Neural cell (in vitro differentiated cells): ENCODE measurements at regions not wholly inside any gene's neighbourhood (a gene's known extent, or its start where the extent isn't known, plus 50 kb on each side); places are given as distances from the start of the nearest gene placed in this dataset.

Source experiments
- H2AFZ ChIP-seq: fragments of 200-600, 300-800 bp; sonication (generic), shearing (Covaris generic); 2 replicates; pipeline ENCODE4 v1.6.0; 2014; ENCODE audit warnings: low read depth, mild to moderate bottlenecking, antibody characterized with exemption, low read length, moderate library complexity
- H3F3A ChIP-seq: fragments of 200-600 bp; shearing (Covaris generic); 2 replicates; pipeline ENCODE4 v1.6.1; 2016; ENCODE audit warnings: mild to moderate bottlenecking, moderate library complexity, mixed read lengths, antibody characterized with exemption, low read length; ENCODE audit not compliant: insufficient read depth, poor library complexity, severe bottlenecking
- H3K27ac ChIP-seq: fragments of 200-600, 300-800 bp; sonication (generic), shearing (Covaris generic); 2 replicates; pipeline ENCODE4 v1.5.1; 2014; ENCODE audit warnings: mild to moderate bottlenecking, low read length, moderate library complexity
- H3K27me3 ChIP-seq: fragments of 300-800, 200-600 bp; sonication (generic), shearing (Covaris generic); 2 replicates; pipeline ENCODE4 v1.6.0; 2014; ENCODE audit warnings: mild to moderate bottlenecking, low read depth, low read length, moderate library complexity; ENCODE audit not compliant: insufficient read depth
- H3K36me3 ChIP-seq: fragments of 300-800, 200-600 bp; sonication (generic), shearing (Covaris generic); 2 replicates; pipeline ENCODE4 v1.5.1; 2014; ENCODE audit warnings: mild to moderate bottlenecking, antibody characterized with exemption, low read length, moderate library complexity; ENCODE audit not compliant: insufficient read depth
- H3K4me2 ChIP-seq: fragments of 300-800, 200-600 bp; sonication (generic), shearing (Covaris generic); 2 replicates; pipeline ENCODE4 v1.6.0; 2014; ENCODE audit warnings: mild to moderate bottlenecking, low read length
- H3K4me3 ChIP-seq: fragments of 300-800, 200-600 bp; sonication (generic), shearing (Covaris generic); 2 replicates; pipeline ENCODE4 v1.5.1; 2014; ENCODE audit warnings: mild to moderate bottlenecking, low read length, moderate library complexity
- H3K79me2 ChIP-seq: fragments of 200-600 bp; shearing (Covaris generic); replicated peaks from 2 replicates; pipeline ENCODE4 v1.6.0; 2014; ENCODE audit warnings: mild to moderate bottlenecking, low read length, moderate library complexity; ENCODE audit not compliant: insufficient read depth
- H3K9ac ChIP-seq: fragments of 300-800, 200-600 bp; sonication (generic), shearing (Covaris generic); 2 replicates; pipeline ENCODE4 v1.6.1; 2016; ENCODE audit warnings: mild to moderate bottlenecking, low read length, mixed read lengths
- H3K9me2 ChIP-seq: fragments of 200-600 bp; shearing (Covaris generic); 2 replicates; pipeline ENCODE4 v1.6.1; 2016; ENCODE audit warnings: mild to moderate bottlenecking, low read length, mixed read lengths; ENCODE audit not compliant: insufficient read depth
- H3K9me3 ChIP-seq: fragments of 200-600, 300-800 bp; sonication (generic), shearing (Covaris generic); 2 replicates; pipeline ENCODE4 v1.6.1; 2016; ENCODE audit warnings: mild to moderate bottlenecking, mixed run types, low read length, moderate library complexity, mixed read lengths
- H4K20me1 ChIP-seq: fragments of 200-600 bp; shearing (Covaris generic); 2 replicates; pipeline ENCODE4 v1.6.1; 2016; ENCODE audit warnings: mild to moderate bottlenecking, mixed run types; ENCODE audit not compliant: insufficient read depth
- CTCF ChIP-seq: fragments of 450-650 bp; IDR thresholded peaks from 2 replicates; pipeline ENCODE4 v1.5.1; 2014; ENCODE audit warnings: antibody characterized with exemption, mild to moderate bottlenecking, moderate library complexity; ENCODE audit not compliant: poor library complexity, severe bottlenecking
- EP300 ChIP-seq: fragments of 450-650 bp; conservative IDR thresholded peaks from 2 replicates; pipeline ENCODE4 v1.6.1; 2014; ENCODE audit warnings: antibody characterized with exemption, mild to moderate bottlenecking, moderate library complexity; ENCODE audit not compliant: poor library complexity, severe bottlenecking
- EZH2 ChIP-seq: fragments of 200-600, 300-800 bp; shearing (Covaris generic), sonication (generic); IDR thresholded peaks from 2 replicates; pipeline ENCODE4 v1.6.1; 2014; ENCODE audit warnings: antibody characterized with exemption, low read length, borderline replicate concordance, mild to moderate bottlenecking; ENCODE audit not compliant: insufficient read depth, poor library complexity, severe bottlenecking
- MXI1 ChIP-seq: fragments of 450-650 bp; conservative IDR thresholded peaks from 2 replicates; pipeline ENCODE4 v1.6.1; 2014; ENCODE audit warnings: antibody characterized with exemption, mild to moderate bottlenecking; ENCODE audit not compliant: poor library complexity, severe bottlenecking
- POLR2AphosphoS5 ChIP-seq: IDR thresholded peaks from 2 replicates; pipeline ENCODE4 v1.6.1; 2012
- RAD21 ChIP-seq: fragments of 450-650 bp; conservative IDR thresholded peaks from 2 replicates; pipeline ENCODE4 v1.6.1; 2014; ENCODE audit warnings: antibody characterized with exemption, mild to moderate bottlenecking, moderate library complexity
- SMC3 ChIP-seq: fragments of 450-650 bp; conservative IDR thresholded peaks from 2 replicates; pipeline ENCODE4 v1.6.1; 2014; ENCODE audit warnings: antibody characterized with exemption, mild to moderate bottlenecking, moderate library complexity; ENCODE audit not compliant: poor library complexity
- TAF1 ChIP-seq: IDR thresholded peaks from 2 replicates; pipeline ENCODE4 v1.6.1; 2012; ENCODE audit warnings: low read depth
- TF ChIP-seq, protein P1 (sequence below): IDR thresholded peaks from 2 replicates; pipeline ENCODE4 v1.6.1; 2012; ENCODE audit warnings: borderline replicate concordance

DNA sequence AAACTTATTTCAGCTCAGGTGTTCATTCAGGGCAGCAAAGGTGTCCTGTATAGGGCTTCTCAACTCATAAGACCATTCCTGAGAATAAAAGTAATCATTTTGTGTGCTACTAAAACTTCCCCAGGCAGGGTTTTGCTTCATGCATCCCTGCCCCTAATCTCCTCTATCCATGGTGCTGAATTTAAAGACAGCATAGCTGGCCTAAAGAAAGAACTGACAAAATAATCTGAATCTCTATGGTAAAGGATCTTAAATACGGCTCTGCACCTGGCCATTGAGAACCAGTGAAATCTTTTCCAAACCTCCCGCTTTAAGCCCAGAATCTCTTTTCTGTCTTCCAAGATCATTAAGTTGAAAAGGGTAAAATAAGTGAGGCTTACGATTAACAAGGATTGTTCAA lies 292.1 kb upstream of the KLHL29 start:
- Histone ChIP-seq H3K4me3 (no peak overlapping the region), H3K4me2 (no peak overlapping the region), H4K20me1 (no peaks in the 10 kb centered on the region), H3K9ac (no peak overlapping the region), H3K9me2 (no peaks in the 10 kb centered on the region), H2AFZ (no peak overlapping the region), H3K9me3 (no peaks in the 10 kb centered on the region), H3F3A (no peaks in the 10 kb centered on the region), H3K27ac (no peak overlapping the region), H3K27me3 (no peaks in the 10 kb centered on the region), H3K36me3 (no peaks in the 10 kb centered on the region), H3K79me2 (no peaks in the 10 kb centered on the region)
- TF ChIP-seq, protein P1, sequence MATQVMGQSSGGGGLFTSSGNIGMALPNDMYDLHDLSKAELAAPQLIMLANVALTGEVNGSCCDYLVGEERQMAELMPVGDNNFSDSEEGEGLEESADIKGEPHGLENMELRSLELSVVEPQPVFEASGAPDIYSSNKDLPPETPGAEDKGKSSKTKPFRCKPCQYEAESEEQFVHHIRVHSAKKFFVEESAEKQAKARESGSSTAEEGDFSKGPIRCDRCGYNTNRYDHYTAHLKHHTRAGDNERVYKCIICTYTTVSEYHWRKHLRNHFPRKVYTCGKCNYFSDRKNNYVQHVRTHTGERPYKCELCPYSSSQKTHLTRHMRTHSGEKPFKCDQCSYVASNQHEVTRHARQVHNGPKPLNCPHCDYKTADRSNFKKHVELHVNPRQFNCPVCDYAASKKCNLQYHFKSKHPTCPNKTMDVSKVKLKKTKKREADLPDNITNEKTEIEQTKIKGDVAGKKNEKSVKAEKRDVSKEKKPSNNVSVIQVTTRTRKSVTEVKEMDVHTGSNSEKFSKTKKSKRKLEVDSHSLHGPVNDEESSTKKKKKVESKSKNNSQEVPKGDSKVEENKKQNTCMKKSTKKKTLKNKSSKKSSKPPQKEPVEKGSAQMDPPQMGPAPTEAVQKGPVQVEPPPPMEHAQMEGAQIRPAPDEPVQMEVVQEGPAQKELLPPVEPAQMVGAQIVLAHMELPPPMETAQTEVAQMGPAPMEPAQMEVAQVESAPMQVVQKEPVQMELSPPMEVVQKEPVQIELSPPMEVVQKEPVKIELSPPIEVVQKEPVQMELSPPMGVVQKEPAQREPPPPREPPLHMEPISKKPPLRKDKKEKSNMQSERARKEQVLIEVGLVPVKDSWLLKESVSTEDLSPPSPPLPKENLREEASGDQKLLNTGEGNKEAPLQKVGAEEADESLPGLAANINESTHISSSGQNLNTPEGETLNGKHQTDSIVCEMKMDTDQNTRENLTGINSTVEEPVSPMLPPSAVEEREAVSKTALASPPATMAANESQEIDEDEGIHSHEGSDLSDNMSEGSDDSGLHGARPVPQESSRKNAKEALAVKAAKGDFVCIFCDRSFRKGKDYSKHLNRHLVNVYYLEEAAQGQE = peak; percentile 51
- no peak for TF ChIP-seq EP300

DNA sequence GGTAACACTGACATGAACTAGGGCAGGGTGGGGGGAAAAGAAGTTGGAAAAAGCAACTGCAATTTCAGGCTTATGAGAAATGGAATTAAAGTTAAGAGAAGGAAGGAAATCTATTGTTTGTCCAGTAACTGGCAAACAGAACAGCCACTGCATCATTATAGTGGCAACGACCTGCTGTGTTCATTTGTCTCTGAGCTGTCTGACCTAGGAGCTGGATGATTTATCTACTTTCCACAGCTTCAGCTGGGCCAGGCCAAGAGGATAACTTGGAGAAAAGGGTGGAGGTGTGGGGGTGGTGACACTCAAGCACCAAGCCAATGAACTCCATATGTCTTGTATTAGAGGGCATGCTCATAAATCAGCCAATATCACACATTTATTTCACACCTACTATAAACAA lies 291.5 kb upstream of the KLHL29 start:
- H2AFZ ChIP-seq = no peak overlapping the region
- H3K9me3 ChIP-seq = no peaks in the 10 kb centered on the region
- H3K36me3 ChIP-seq = no peaks in the 10 kb centered on the region
- H3K79me2 ChIP-seq = no peaks in the 10 kb centered on the region
- no peak overlapping the region for H3K9ac ChIP-seq
- no peaks in the 10 kb centered on the region for H3K9me2 ChIP-seq
- H3K27me3 ChIP-seq = no peaks in the 10 kb centered on the region
- TF ChIP-seq, protein P1 = no peak
- TF ChIP-seq EP300 (no peak), MXI1 (no peak), TAF1 (no peak), POLR2AphosphoS5 (no peak), SMC3 (no peak), EZH2 (no peak), CTCF (no peak), RAD21 (no peak)
- H4K20me1 ChIP-seq = no peaks in the 10 kb centered on the region
- H3K4me2 ChIP-seq = no peak overlapping the region
- no peak overlapping the region for H3K27ac ChIP-seq
- no peak overlapping the region for H3K4me3 ChIP-seq
- H3F3A ChIP-seq = no peaks in the 10 kb centered on the region
